ENCODE measurements at regions not wholly inside any gene's neighbourhood (a gene's known extent, or its start where the extent isn't known, plus 50 kb on each side); places are given as distances from the start of the nearest gene placed in this dataset.

DNA sequence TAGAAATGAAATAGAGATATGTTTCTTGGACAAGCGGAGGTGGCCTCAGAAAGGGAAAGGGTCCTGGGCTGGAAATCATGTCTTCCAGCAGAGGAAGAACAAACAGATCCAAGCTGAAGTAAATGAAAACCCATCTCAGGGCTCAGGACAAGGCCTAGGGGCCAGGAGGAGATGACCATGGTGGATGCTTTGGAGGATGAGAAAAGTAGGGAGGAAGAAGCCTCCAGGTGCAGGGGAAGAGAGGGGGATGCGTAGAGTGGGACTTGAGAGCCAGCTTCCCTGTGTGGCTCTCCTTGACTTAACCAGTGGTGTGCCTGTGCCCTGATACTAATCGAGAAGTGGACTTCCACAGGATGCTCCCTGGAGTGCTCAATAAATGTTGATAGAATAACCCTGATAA, 203.2 kb downstream of the FAM43A start:
- Histone ChIP-seq H3K9ac (ENCODE audit: low read length) (no peak overlapping the region), H3K4me3 (ENCODE audit: insufficient read depth, low read length, poor library complexity, severe bottlenecking) (no peak overlapping the region), H3K27me3 (ENCODE audit: low read length) (no peaks in the 10 kb centered on the region), H3K79me2 (ENCODE audit: insufficient read depth, low read length) (no peaks in the 10 kb centered on the region), H3K9me2 (replicated peaks; ENCODE audit: insufficient read depth, low read length) (no peaks in the 10 kb centered on the region), H3K27ac (ENCODE audit: low read depth, low read length) (no peak overlapping the region), H3K9me3 (ENCODE audit: insufficient read depth, low read length) (0 out of 2 replicates have a peak, but pooled peaks cover 5% of the 10 kb centered on the region), H2AFZ (ENCODE audit: low read depth, low read length, severe bottlenecking) (no peak overlapping the region), H4K20me1 (ENCODE audit: low read depth, low read length) (no peaks in the 10 kb centered on the region), H3K4me2 (ENCODE audit: low read depth, low read length, poor library complexity, severe bottlenecking) (no peak overlapping the region), H3F3A (ENCODE audit: insufficient read depth) (no peaks in the 10 kb centered on the region), H3K36me3 (ENCODE audit: low read length) (no peaks in the 10 kb centered on the region)
- no peak for TF ChIP-seq CTCF (IDR thresholded peaks at IDR 0.05; ENCODE audit: insufficient read depth, low read length, poor library complexity, severe bottlenecking)
- no peak for TF ChIP-seq EZH2phosphoT487 (conservative IDR thresholded peaks at IDR 0.05; ENCODE audit: low read length)

DNA sequence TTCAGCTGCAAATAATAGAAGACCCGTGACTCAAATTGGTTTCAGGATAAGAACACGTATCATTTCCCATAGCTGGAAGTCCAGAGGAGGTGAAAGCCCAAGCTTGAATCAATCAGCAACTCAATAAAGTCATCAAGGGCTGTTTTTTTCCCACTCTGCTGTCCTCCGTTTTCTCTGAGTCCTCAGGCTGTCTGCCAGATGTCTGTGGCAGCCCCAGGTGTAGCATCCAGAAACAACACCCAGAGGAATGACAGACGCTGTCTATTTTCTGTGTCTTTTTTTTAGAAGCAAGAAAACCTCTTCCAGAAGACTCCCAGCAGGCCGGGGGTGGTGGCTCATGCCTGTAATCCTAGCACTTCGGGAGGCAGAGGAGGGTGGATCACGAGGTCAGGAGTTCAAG, 204.4 kb downstream of the FAM43A start:
- no peaks in the 10 kb centered on the region for H3K9me2 ChIP-seq (replicated peaks; ENCODE audit: insufficient read depth, low read length)
- no peaks in the 10 kb centered on the region for H3K36me3 ChIP-seq (ENCODE audit: low read length)
- no peaks in the 10 kb centered on the region for H4K20me1 ChIP-seq (ENCODE audit: low read depth, low read length)
- H3K4me2 ChIP-seq (ENCODE audit: low read depth, low read length, poor library complexity, severe bottlenecking) = no peak overlapping the region
- no peak for TF ChIP-seq EZH2phosphoT487 (conservative IDR thresholded peaks at IDR 0.05; ENCODE audit: low read length)
- no peak for TF ChIP-seq CTCF (IDR thresholded peaks at IDR 0.05; ENCODE audit: insufficient read depth, low read length, poor library complexity, severe bottlenecking)
- H3K9me3 ChIP-seq (ENCODE audit: insufficient read depth, low read length) = no peaks in the 10 kb centered on the region
- no peak overlapping the region for H2AFZ ChIP-seq (ENCODE audit: low read depth, low read length, severe bottlenecking)
- no peaks in the 10 kb centered on the region for H3F3A ChIP-seq (ENCODE audit: insufficient read depth)
- H3K4me3 ChIP-seq (ENCODE audit: insufficient read depth, low read length, poor library complexity, severe bottlenecking) = no peak overlapping the region
- H3K9ac ChIP-seq (ENCODE audit: low read length) = no peak overlapping the region
- H3K79me2 ChIP-seq (ENCODE audit: insufficient read depth, low read length) = no peaks in the 10 kb centered on the region
- no peak overlapping the region for H3K27ac ChIP-seq (ENCODE audit: low read depth, low read length)
- no peaks in the 10 kb centered on the region for H3K27me3 ChIP-seq (ENCODE audit: low read length)

- no peak for TF ChIP-seq CTCF (IDR thresholded peaks at IDR 0.05; ENCODE audit: insufficient read depth, low read length, poor library complexity, severe bottlenecking)
- no peak for TF ChIP-seq EZH2phosphoT487 (conservative IDR thresholded peaks at IDR 0.05; ENCODE audit: low read length)
- Histone ChIP-seq H3K27me3 (ENCODE audit: low read length) (no peaks in the 10 kb centered on the region), H3K4me3 (ENCODE audit: insufficient read depth, low read length, poor library complexity, severe bottlenecking) (no peak overlapping the region), H3K79me2 (ENCODE audit: insufficient read depth, low read length) (no peaks in the 10 kb centered on the region), H3K4me2 (ENCODE audit: low read depth, low read length, poor library complexity, severe bottlenecking) (no peak overlapping the region), H3K9me2 (replicated peaks; ENCODE audit: insufficient read depth, low read length) (no peaks in the 10 kb centered on the region), H3F3A (ENCODE audit: insufficient read depth) (no peaks in the 10 kb centered on the region), H4K20me1 (ENCODE audit: low read depth, low read length) (no peaks in the 10 kb centered on the region), H3K27ac (ENCODE audit: low read depth, low read length) (no peak overlapping the region), H2AFZ (ENCODE audit: low read depth, low read length, severe bottlenecking) (no peak overlapping the region), H3K9ac (ENCODE audit: low read length) (no peak overlapping the region), H3K36me3 (ENCODE audit: low read length) (no peaks in the 10 kb centered on the region), H3K9me3 (ENCODE audit: insufficient read depth, low read length) (no peaks in the 10 kb centered on the region)
Measured at GRCh38 chr3:194893121-194893987, 207.7 kb downstream of the FAM43A start.

All from SU-DHL-6 (cell line).